ENCODE measurements at regions not wholly inside any gene's neighbourhood (a gene's known extent, or its start where the extent isn't known, plus 50 kb on each side); places are given as distances from the start of the nearest gene placed in this dataset.

- no peak for TF ChIP-seq CTCF (IDR thresholded peaks at IDR 0.05)
- no peak for TF ChIP-seq POLR2A (IDR thresholded peaks at IDR 0.05)
These were observed 260.9 kb downstream of the OXSM start for GRCh38 chr3:26050776-26051175.

All from vagina (tissue), 2 donors.